IMR-90 (cell line): ENCODE measurements at regions not wholly inside any gene's neighbourhood (a gene's known extent, or its start where the extent isn't known, plus 50 kb on each side); places are given as distances from the start of the nearest gene placed in this dataset.

Experiments used
- ATAC-seq: fragments of 200-7000 bp; cut with Tn5 transposase; 2 replicates; pipeline ENCODE4 v1.9.1; 2020; ENCODE audit warnings: low read depth, mild to moderate bottlenecking, moderate library complexity
- BruUV-seq: library from RNA; stranded (reverse); fragments of 400-500 nt; replicated peaks from 2 replicates; lab custom pipeline; 2021; lab: Mats Ljungman, UMichigan
- CTCF ChIA-PET: fragments of 300-600 bp; formaldehyde crosslinking; extraction: SDS; loops from one replicate; lab custom pipeline; 2021; ENCODE audit warnings: antibody characterized with exemption; lab: Yijun Ruan, JAX
- POLR2A ChIA-PET: fragments of 300-600 bp; sonication (Branson Sonifier 250); formaldehyde crosslinking; loops from one replicate; lab custom pipeline; 2022; ENCODE audit warnings: antibody characterized with exemption; ENCODE audit not compliant: unreplicated experiment; lab: Charles Lee
- DNase-seq: peaks from one replicate; pipeline ENCODE4 v3.0.0; 2013
- H2AFZ ChIP-seq: replicated peaks from 2 replicates; pipeline ENCODE3; 2013; ENCODE audit warnings: low read length, mild to moderate bottlenecking; ENCODE audit not compliant: poor library complexity
- H2AK5ac ChIP-seq: 2 replicates; pipeline ENCODE4 v1.6.1; 2013; ENCODE audit warnings: low read depth, low read length, inconsistent platforms
- H2AK9ac ChIP-seq: replicated peaks from 2 replicates; pipeline ENCODE3; 2013; ENCODE audit warnings: mild to moderate bottlenecking, low read depth, low read length, moderate library complexity; ENCODE audit not compliant: poor library complexity
- H2BK120ac ChIP-seq: 2 replicates; pipeline ENCODE4 v1.6.1; 2013; ENCODE audit warnings: low read depth, low read length, inconsistent platforms
- H2BK15ac ChIP-seq: 3 replicates; pipeline ENCODE4 v1.6.1; 2013; ENCODE audit warnings: low read depth, low read length, inconsistent platforms
- H2BK20ac ChIP-seq: 2 replicates; pipeline ENCODE4 v1.6.1; 2013; ENCODE audit warnings: low read depth, mild to moderate bottlenecking, inconsistent platforms, low read length, moderate library complexity
- H2BK5ac ChIP-seq: 2 replicates; pipeline ENCODE4 v1.6.1; 2013; ENCODE audit warnings: mild to moderate bottlenecking, low read depth, low read length, inconsistent platforms; ENCODE audit not compliant: poor library complexity, severe bottlenecking
- H3K14ac ChIP-seq: replicated peaks from 2 replicates; pipeline ENCODE4 v1.6.1; 2013; ENCODE audit warnings: low read depth, low read length, inconsistent platforms
- H3K18ac ChIP-seq: 2 replicates; pipeline ENCODE4 v1.6.1; 2013; ENCODE audit warnings: low read depth, low read length, control low read depth
- H3K23ac ChIP-seq: 2 replicates; pipeline ENCODE4 v1.6.1; 2013; ENCODE audit warnings: low read depth, low read length, inconsistent platforms
- H3K27ac ChIP-seq: 2 replicates; pipeline ENCODE4 v1.5.1; 2013; ENCODE audit warnings: mild to moderate bottlenecking, control low read depth, low read length; ENCODE audit not compliant: insufficient read depth
- H3K27me3 ChIP-seq: 2 replicates; pipeline ENCODE4 v1.6.1; 2013; ENCODE audit warnings: low read length; ENCODE audit not compliant: control insufficient read depth, insufficient read depth
- H3K36me3 ChIP-seq: 2 replicates; pipeline ENCODE4 v1.6.1; 2013; ENCODE audit warnings: low read length, mixed read lengths; ENCODE audit not compliant: control insufficient read depth, insufficient read depth
- H3K4ac ChIP-seq: 2 replicates; pipeline ENCODE4 v1.6.1; 2013; ENCODE audit warnings: low read depth, low read length, inconsistent platforms
- H3K4me1 ChIP-seq: 2 replicates; pipeline ENCODE4 v1.6.1; 2013; ENCODE audit warnings: low read length, mixed read lengths; ENCODE audit not compliant: control insufficient read depth, insufficient read depth
- H3K4me2 ChIP-seq: 2 replicates; pipeline ENCODE4 v1.6.1; 2013; ENCODE audit warnings: low read depth, mild to moderate bottlenecking, control low read depth, low read length, moderate library complexity
- H3K4me3 ChIP-seq: 2 replicates; pipeline ENCODE4 v1.5.1; 2013; ENCODE audit warnings: low read depth, mild to moderate bottlenecking, control low read depth, low read length, moderate library complexity; ENCODE audit not compliant: insufficient read depth
- H3K56ac ChIP-seq: 2 replicates; pipeline ENCODE4 v1.6.1; 2013; ENCODE audit warnings: low read length, inconsistent platforms; ENCODE audit not compliant: insufficient read depth; ENCODE audit errors: extremely low read depth
- H3K79me1 ChIP-seq, 2 experiments: 2 replicates each; pipeline ENCODE4 v1.6.1; 2013; ENCODE audit warnings: low read length in 2 of 2, inconsistent platforms in 1 of 2, low read depth in 1 of 2
- H3K9ac ChIP-seq: 2 replicates; pipeline ENCODE4 v1.6.1; 2013; ENCODE audit warnings: low read depth, low read length, control low read depth
- H3K9me1 ChIP-seq: 2 replicates; pipeline ENCODE4 v1.6.1; 2013; ENCODE audit warnings: low read length, inconsistent platforms; ENCODE audit not compliant: insufficient read depth
- H3K9me3 ChIP-seq: 2 replicates; pipeline ENCODE4 v1.6.1; 2013; ENCODE audit warnings: low read length; ENCODE audit not compliant: control insufficient read depth, insufficient read depth
- H4K20me1 ChIP-seq: 2 replicates; pipeline ENCODE4 v1.6.1; 2013; ENCODE audit warnings: low read length, inconsistent platforms; ENCODE audit not compliant: insufficient read depth
- H4K5ac ChIP-seq: 2 replicates; pipeline ENCODE4 v1.6.1; 2013; ENCODE audit warnings: mild to moderate bottlenecking, low read depth, low read length, control low read depth
- H4K8ac ChIP-seq, 2 experiments: 2 replicates each; pipeline ENCODE4 v1.6.1; 2013; ENCODE audit warnings: low read depth in 2 of 2, low read length in 2 of 2, control low read depth in 1 of 2, inconsistent platforms in 1 of 2
- H4K91ac ChIP-seq: 2 replicates; pipeline ENCODE4 v1.6.1; 2013; ENCODE audit warnings: low read depth, low read length, inconsistent platforms; ENCODE audit not compliant: insufficient read depth
- BHLHE40 ChIP-seq: fragments of 150-350 bp; IDR thresholded peaks from 2 replicates; pipeline ENCODE4 v1.6.1; 2016; ENCODE audit warnings: mild to moderate bottlenecking, low read depth, low read length
- CEBPB ChIP-seq: IDR thresholded peaks from 2 replicates; pipeline ENCODE4 v1.6.1; 2012; ENCODE audit warnings: low read depth, low read length, improper control_type of control experiment
- CHD1 ChIP-seq: IDR thresholded peaks from 2 replicates; pipeline ENCODE4 v1.6.1; 2012; ENCODE audit warnings: low read depth, low read length, improper control_type of control experiment
- FOS ChIP-seq: fragments of 150-350 bp; IDR thresholded peaks from 2 replicates; pipeline ENCODE4 v1.6.1; 2016; ENCODE audit warnings: low read depth, low read length
- MAFK ChIP-seq: IDR thresholded peaks from 2 replicates; pipeline ENCODE4 v1.6.1; 2012; ENCODE audit warnings: low read depth, low read length, improper control_type of control experiment
- MAZ ChIP-seq: IDR thresholded peaks from 2 replicates; pipeline ENCODE4 v1.6.1; 2012; ENCODE audit warnings: low read depth, mild to moderate bottlenecking, low read length, improper control_type of control experiment, moderate library complexity, borderline replicate concordance
- MXI1 ChIP-seq: IDR thresholded peaks from 2 replicates; pipeline ENCODE4 v1.6.1; 2012; ENCODE audit warnings: low read depth, mild to moderate bottlenecking, low read length, moderate library complexity, borderline replicate concordance
- NFE2L2 ChIP-seq: fragments of 150-350 bp; IDR thresholded peaks from 2 replicates; pipeline ENCODE4 v1.6.1; 2016; ENCODE audit warnings: low read depth, mild to moderate bottlenecking, low read length
- POLR2A ChIP-seq: IDR thresholded peaks from 2 replicates; pipeline ENCODE4 v1.6.1; 2012; ENCODE audit warnings: mild to moderate bottlenecking, low read depth, low read length
- RAD21 ChIP-seq: IDR thresholded peaks from 2 replicates; pipeline ENCODE4 v1.6.1; 2012; ENCODE audit warnings: low read length, improper control_type of control experiment
- RCOR1 ChIP-seq: IDR thresholded peaks from 2 replicates; pipeline ENCODE4 v1.6.1; 2012; ENCODE audit warnings: mild to moderate bottlenecking, low read length, improper control_type of control experiment; ENCODE audit not compliant: insufficient replicate concordance
- RFX5 ChIP-seq: IDR thresholded peaks from 2 replicates; pipeline ENCODE4 v1.8.0; 2012; ENCODE audit warnings: low read depth, mild to moderate bottlenecking, low read length, moderate library complexity
- SMC3 ChIP-seq: fragments of 150-350 bp; IDR thresholded peaks from 2 replicates; pipeline ENCODE4 v1.6.1; 2016; ENCODE audit warnings: low read depth, mild to moderate bottlenecking, antibody characterized with exemption, low read length, moderate library complexity
- dilution Hi-C: fragments of 300-500 bp; cut with HindIII; formaldehyde crosslinking; loops from one replicate; pipeline ENCODE4 v1.14.3; 2018; ENCODE audit warnings: low sequenced_read_pairs; ENCODE audit not compliant: unreplicated experiment
- in situ Hi-C: fragments of 300-500 bp; cut with MboI; formaldehyde crosslinking; loops from 3 replicates; pipeline ENCODE4 v1.14.3; 2019; ENCODE audit warnings: low sequenced_read_pairs, inconsistent platforms, mixed read lengths
- intact Hi-C: fragments of 100-400 bp; cut with micrococcal nuclease; formaldehyde crosslinking; loops from 2 replicates; pipeline ENCODE4 v1.10.0; 2022
- TF ChIP-seq, protein P1 (sequence below): fragments of 150-350 bp; IDR thresholded peaks from 2 replicates; pipeline ENCODE4 v1.6.1; 2017; ENCODE audit warnings: mild to moderate bottlenecking, antibody characterized with exemption, low read length, low read depth
- TF ChIP-seq, protein P2 (sequence below): conservative IDR thresholded peaks from 2 replicates; pipeline ENCODE4 v1.5.1; 2012; ENCODE audit warnings: mild to moderate bottlenecking, low read depth, low read length, improper control_type of control experiment
- TF ChIP-seq, protein P3 (sequence below): fragments of 150-350 bp; IDR thresholded peaks from 2 replicates; pipeline ENCODE4 v1.6.1; 2016; ENCODE audit warnings: low read depth, mild to moderate bottlenecking, low read length, moderate library complexity, borderline replicate concordance

DNA sequence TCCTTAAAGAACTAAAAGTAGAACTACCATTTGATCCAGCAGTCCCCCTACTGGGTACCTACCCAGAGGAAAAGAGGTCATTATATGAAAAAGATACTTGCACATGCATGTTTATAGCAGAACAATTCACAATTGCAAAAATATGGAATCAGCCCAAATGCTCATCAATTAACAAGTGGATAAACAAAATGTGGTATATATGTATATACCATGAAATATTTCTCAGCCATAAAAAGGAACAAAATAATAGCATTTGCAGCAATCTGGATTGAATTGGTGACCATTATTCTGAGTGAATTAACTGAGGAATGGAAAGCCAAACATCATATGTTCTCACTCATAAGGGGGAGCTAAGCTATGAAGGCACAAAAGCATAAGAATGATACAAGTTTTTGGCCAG, 64.7 kb upstream of the KRAS start:
- Histone ChIP-seq H2AK9ac (no peak overlapping the region), H3K9me1 (0 out of 2 replicates have a peak, but pooled peaks cover 5% of the 10 kb centered on the region), H2BK20ac (no peak overlapping the region), H2AK5ac (no peak overlapping the region), H3K79me1 (no peaks in the 10 kb centered on the region), H2BK5ac (no peak overlapping the region), H3K9me3 (no peaks in the 10 kb centered on the region), H3K18ac (no peak overlapping the region), H3K9ac (no peak overlapping the region), H3K56ac (no peak overlapping the region), H3K36me3 (no peaks in the 10 kb centered on the region), H3K4me3 (no peak overlapping the region), H3K27me3 (no peaks in the 10 kb centered on the region), H3K23ac (no peak overlapping the region), H3K14ac (no peak overlapping the region), H2BK120ac (no peak overlapping the region), H3K4me2 (no peak overlapping the region), H3K4ac (no peak overlapping the region), H2AFZ (no peak overlapping the region), H4K5ac (no peak overlapping the region), H2BK15ac (no peak overlapping the region), H3K4me1 (peaks cover 9% of the 10 kb centered on the region), H3K27ac (no peak overlapping the region), H4K91ac (no peak overlapping the region), H4K8ac (no peak overlapping the region), H4K20me1 (no peaks in the 10 kb centered on the region)
- no TSS peak for BruUV-seq
- dilution Hi-C loops: no loop called here
- in situ Hi-C loops: no loop called here
- CTCF ChIA-PET: no interaction called here
- POLR2A ChIA-PET: no interaction called here
- intact Hi-C loops: no loop called here
- no peak for ATAC-seq
- no peak for DNase-seq
- TF ChIP-seq, protein P1, sequence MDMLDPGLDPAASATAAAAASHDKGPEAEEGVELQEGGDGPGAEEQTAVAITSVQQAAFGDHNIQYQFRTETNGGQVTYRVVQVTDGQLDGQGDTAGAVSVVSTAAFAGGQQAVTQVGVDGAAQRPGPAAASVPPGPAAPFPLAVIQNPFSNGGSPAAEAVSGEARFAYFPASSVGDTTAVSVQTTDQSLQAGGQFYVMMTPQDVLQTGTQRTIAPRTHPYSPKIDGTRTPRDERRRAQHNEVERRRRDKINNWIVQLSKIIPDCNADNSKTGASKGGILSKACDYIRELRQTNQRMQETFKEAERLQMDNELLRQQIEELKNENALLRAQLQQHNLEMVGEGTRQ: no peak
- TF ChIP-seq NFE2L2 (no peak), SMC3 (no peak), POLR2A (no peak), FOS (no peak), RCOR1 (no peak), BHLHE40 (no peak), RFX5 (no peak), MAZ (no peak), MXI1 (no peak), RAD21 (no peak), CHD1 (no peak), CEBPB (no peak), MAFK (no peak)
- TF ChIP-seq, protein P2, sequence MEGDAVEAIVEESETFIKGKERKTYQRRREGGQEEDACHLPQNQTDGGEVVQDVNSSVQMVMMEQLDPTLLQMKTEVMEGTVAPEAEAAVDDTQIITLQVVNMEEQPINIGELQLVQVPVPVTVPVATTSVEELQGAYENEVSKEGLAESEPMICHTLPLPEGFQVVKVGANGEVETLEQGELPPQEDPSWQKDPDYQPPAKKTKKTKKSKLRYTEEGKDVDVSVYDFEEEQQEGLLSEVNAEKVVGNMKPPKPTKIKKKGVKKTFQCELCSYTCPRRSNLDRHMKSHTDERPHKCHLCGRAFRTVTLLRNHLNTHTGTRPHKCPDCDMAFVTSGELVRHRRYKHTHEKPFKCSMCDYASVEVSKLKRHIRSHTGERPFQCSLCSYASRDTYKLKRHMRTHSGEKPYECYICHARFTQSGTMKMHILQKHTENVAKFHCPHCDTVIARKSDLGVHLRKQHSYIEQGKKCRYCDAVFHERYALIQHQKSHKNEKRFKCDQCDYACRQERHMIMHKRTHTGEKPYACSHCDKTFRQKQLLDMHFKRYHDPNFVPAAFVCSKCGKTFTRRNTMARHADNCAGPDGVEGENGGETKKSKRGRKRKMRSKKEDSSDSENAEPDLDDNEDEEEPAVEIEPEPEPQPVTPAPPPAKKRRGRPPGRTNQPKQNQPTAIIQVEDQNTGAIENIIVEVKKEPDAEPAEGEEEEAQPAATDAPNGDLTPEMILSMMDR: no peak
- TF ChIP-seq, protein P3, sequence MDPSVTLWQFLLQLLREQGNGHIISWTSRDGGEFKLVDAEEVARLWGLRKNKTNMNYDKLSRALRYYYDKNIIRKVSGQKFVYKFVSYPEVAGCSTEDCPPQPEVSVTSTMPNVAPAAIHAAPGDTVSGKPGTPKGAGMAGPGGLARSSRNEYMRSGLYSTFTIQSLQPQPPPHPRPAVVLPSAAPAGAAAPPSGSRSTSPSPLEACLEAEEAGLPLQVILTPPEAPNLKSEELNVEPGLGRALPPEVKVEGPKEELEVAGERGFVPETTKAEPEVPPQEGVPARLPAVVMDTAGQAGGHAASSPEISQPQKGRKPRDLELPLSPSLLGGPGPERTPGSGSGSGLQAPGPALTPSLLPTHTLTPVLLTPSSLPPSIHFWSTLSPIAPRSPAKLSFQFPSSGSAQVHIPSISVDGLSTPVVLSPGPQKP: no peak
